ENCODE measurements at regions not wholly inside any gene's neighbourhood (a gene's known extent, or its start where the extent isn't known, plus 50 kb on each side); places are given as distances from the start of the nearest gene placed in this dataset.
A peak's percentile ranks its signal among the peaks of the same experiment; 100 is the strongest.

DNA sequence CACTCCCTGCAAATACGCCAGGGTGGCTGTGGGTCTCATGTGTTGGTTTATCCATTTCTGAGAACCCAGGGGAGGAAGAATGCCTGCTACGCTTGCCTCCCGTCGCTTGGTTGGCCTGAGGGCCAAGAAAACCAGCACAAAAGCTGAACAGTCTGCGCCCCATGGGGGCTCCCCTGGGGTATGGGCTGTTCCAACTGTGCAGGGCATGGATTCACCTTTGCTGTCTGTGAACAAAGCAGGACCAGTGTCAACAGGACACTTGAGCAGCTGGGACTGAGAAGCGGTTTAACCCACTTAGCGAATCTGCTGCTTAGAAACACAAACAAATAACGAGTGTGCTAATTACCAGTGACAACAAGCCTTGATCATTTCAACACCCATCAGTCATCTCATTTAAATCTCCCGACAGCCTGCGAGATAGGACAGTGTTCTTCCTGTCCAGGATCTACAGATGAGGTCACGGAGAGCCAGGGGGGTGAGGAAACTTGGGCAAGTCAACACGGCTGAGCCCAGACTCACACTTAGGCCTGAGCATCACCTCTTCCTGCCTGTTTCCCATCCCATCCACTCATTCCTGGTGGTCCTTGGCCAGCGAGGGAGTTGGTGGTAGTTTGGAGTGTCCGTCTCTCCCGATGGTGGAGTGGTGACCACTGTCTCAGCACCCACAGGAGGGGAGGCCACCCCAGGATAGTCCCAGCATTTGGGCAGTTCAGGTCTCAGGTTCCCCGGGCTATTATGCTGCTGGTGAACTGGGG, 111.6 kb upstream of the HAAO start:
- DNase-seq (ENCODE audit: low read depth in 2 of 2), result no peak

GRCh38 chr2:42902939-42903709, 110.7 kb upstream of the HAAO start:
- no peak for DNase-seq (ENCODE audit: low read depth in 2 of 2)

DNA sequence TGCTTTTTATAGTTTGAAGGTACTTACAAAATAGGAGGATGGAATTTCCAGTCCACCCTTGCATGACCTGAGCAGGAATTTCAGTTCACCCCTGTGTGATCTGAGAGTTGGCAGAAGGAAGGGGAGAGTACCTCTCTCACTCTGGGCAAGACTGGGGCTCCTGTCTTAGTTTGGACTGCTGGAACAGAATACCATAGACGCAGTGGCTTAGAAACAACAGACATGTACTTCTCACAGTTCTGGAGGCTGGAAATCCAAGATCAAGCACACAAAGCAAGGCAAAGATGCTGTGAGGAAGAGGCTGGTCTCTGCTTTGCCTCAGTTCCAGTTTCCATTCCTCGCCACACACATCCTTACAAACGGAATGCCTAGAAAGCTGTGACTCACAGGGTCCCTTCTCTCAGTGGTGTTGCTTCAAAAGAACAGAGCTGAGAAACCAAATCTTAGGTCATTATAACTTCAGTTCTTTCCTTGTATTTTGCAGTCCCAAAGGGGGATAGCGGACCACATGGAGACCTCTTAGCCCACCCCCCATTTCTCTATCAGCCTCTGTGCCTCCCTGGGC, 108.8 kb upstream of the HAAO start:
- no peak for DNase-seq (ENCODE audit: low read depth in 2 of 2)

DNA sequence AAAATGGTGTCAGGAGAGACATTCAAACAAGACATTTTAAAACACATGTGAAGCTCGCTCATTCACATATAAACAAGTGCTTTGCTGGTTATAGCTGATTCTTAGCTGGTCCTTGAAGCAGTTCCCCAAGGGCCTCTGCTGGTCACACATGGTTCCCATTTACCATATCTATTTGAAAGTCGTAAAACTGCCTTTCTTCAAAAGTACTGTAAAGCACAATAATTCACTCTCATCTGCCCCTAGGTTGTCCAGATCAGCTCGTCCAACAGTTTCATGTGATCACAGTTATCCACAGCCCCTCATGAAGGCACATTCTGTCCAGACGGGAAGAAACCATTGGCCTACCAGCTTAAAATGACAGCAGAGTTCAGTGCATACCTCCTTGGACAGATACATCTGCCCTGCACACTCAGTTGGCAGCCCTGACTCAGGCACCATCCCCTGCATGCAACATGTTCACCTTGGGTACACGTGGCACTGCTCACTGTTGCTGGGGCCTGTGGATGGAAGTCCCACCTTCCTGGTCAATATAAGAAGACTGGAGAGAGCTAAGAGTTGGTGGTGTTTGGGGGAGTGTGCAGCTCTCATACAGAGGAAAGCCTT, 108.0 kb upstream of the HAAO start:
- DNase-seq (ENCODE audit: low read depth in 2 of 2), result no peak

DNA sequence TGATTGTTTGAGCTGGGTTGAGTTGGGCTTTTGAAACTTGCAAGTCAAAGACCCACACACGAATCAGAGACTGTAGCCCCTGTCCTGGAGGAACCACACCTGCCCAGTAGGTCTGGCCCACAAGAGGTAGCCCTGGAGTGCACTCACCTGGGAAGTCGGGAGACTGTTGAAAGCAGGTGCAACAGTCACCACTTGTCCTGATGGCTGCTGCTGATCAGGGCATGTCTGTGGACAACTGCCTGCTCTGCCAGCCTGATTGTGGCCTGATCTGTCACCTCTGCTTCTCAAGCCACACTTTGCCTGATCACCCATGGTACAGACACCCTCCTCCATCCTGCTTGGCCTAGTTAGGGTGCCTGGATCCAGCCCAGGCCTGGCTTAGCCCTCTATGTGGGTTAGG, 105.0 kb upstream of the HAAO start:
- DNase-seq (ENCODE audit: low read depth in 2 of 2), result no peak

GRCh38 chr2:42895791-42896135, 103.4 kb upstream of the HAAO start:
- no peak for DNase-seq (ENCODE audit: low read depth in 2 of 2)

DNA sequence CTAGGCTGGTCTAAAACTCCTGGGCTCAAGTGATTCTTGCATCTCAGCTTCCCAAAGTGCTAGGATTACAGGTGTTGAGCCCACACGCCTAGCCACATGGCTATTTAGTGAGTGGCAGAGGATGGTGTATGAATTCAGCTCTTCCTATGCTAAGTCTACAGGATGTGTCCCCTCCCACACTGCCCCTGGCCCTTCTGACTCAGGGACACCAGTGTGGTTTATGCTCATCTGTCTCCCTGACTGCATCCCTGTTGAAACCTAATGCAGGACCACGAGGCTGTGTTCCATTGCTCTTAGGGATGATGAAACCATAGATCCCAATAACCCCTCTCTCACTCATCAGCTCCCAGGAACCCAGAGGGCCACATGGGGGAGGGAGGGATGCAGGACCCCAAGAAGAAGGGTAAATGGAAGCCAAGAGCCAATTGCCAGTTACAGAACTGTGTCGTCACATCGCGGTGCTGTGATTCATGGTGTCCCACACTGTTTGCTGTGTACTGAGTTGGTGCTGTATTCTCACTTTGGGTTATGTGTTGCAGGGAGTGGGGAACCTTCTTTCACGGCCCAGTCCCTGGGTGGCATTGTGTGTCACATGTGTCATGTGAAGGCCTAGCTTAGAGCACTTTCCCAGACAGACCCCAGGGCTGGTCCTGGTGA, 102.9 kb upstream of the HAAO start:
- no peak for DNase-seq (ENCODE audit: low read depth in 2 of 2)

DNA sequence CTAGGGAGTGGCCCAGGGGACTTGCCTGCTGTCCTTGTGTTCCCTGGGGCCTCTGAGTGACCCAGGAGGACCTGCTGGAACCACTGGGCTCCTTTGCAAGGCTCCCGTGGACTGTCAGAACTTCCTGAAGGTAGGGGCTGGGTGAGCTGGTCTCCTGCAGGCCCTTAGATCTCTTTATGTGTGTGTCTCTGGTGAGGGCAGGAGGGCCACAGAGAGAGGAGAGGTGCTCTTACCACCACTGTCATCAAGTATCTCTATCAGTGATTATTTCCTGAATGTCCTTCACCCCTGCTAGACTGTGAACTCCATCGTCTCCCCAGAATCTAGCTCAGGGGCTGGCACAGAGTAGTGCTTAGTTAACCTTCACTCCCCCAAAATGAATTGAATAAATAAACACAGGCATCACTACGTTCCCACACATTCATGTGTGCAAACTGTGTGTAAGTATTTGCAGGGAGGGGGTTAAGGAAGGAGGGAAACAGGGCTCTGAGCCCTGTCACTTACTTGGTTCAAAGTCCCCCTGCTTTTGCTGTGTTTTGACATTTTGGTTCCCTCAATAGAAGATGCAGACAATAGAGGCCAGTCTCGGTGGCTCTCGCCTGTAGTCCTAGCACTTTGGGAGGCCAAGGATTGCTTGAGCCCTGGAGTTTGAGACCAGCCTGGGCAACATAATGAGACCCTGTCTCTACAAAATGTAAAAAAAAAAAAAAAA, 100.8 kb upstream of the HAAO start:
- no peak for DNase-seq (ENCODE audit: low read depth in 2 of 2)

DNA sequence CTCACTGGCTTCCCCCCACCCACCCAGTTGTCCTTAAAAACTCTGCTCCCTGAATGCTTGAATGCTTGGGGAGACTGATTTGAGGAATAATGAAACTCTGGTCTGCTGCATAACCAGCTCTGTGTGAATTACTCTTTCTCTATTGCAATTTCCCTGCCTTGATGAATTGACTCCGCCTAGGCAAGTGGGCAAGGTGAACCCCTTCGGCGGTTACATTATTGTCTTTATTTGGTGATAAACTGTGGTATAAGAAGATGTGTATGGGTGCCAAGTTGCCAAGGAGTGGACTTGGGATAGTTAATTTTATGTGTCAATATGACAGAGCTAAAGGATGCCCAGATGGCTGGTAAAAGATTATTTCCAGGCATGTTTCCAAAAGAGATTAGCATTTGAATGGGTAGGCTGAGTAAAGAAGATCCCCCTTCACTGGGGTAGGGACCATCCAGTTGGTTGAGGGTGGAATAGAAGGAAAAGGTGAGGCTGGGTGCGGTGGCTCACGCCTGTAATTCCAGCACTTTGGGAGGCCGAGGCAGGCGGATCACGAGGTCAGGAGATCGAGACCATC, 98.5 kb upstream of the HAAO start:
- DNase-seq (ENCODE audit: low read depth in 2 of 2), result no peak

GRCh38 chr2:42888321-42889245, 96.2 kb upstream of the HAAO start:
- no peak for DNase-seq (ENCODE audit: low read depth in 2 of 2)

GRCh38 chr2:42886921-42887320, 94.5 kb upstream of the HAAO start:
- no peak for DNase-seq (ENCODE audit: low read depth in 2 of 2)

- DNase-seq (ENCODE audit: low read depth in 2 of 2), result no peak
Observed at GRCh38 chr2:42882756-42883155, 90.4 kb upstream of the HAAO start.

GRCh38 chr2:42881732-42882131, 89.3 kb upstream of the HAAO start:
- DNase-seq (ENCODE audit: low read depth in 2 of 2), result peak in 1 of 2 donors; percentile 13

DNA sequence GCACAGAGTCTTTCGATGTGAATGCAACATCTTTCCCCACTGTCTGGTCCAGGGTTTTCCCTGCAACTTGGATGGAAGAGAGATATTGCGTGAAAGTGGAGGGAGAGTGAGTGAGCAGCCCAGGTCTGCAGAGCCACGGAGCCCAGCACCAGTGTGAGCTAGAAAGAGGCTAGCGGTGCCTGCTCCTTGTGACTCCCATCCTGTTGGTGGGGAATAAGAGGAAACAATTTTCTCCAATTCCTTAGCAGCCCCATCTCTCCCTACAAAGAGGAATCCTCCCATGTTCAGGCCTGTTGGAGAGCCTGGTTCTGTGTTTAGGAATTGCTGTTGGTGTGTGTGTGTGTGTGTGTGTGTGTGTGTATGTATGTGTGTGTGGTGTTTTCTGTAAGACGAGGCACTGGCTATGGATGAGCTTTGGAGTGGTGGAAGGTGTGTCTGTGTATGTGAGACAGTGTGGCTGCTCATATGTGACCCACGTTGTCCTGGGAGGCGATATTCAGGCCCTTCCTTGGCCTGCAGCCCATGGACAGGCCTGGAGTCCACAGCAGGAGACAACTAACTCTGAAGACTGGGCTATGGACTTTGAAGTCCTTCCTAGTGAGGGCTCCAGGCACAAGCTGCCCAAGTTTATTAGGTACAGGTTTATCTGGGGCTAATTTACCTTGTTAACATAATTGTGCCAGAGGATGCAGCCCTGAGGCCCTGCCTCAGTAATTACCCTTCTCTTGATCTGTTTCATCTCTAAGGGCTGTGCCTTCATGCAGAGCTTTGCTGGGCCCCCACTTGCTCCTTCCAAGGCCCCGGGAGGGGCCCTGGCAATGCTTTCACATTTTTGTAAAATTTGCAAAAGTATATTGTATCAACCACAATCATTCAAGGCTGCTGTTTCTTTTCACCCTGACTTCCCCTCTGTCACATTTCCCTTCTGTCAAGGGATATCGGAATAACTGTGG, 88.6 kb upstream of the HAAO start:
- no peak for DNase-seq (ENCODE audit: low read depth in 2 of 2)

GRCh38 chr2:42879913-42880737, 87.7 kb upstream of the HAAO start:
- DNase-seq (ENCODE audit: low read depth in 2 of 2), result no peak

DNA sequence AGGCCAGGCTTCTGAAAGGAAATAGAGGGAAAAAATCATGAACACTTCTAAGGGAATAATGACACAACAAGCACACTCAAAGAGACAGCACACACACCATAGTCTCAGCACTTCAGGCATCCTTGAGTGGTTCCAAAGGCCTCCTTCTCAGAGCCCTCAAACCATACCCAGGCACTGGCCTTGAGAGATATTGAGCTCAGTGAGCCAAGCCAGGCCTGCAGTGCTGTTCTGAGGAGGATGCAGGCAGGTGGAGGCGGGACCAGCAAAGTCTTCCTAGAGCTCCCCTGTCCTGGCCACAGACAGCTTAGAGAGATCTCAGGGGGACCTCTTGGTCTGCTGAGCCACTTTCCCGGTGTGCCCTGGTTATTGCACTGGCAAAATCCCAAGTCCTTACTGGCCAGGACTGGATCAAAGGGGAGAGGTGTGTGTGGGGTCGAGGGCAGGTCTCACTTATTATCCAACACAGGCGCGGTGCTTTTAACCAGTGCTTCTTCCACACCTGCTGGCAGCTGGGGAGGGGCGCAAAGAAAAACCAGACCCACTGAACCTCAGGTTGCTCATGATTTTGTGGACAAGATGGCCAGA, 86.8 kb upstream of the HAAO start:
- no peak for DNase-seq (ENCODE audit: low read depth in 2 of 2)

DNA sequence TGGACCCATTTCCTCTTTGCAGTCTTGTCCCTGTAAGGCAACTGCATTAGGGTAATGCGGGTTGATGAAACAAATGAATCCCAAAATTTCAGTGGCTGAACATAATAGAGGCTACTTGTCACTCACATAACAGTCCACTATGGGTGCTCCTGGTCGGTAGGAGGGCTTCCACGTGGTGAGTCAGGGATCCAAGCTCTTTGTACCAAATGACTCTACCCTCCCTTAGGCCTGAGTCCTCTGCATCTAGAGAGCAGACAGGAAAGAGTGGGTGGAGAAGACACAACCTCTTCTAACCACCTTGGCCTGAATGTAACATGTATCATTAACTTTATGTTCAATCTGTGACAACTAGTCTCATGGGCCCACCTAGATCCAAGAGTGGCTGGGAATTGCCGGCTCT, 86.2 kb upstream of the HAAO start:
- peak in 1 of 2 donors; percentile 26 for DNase-seq (ENCODE audit: low read depth in 2 of 2)

DNA sequence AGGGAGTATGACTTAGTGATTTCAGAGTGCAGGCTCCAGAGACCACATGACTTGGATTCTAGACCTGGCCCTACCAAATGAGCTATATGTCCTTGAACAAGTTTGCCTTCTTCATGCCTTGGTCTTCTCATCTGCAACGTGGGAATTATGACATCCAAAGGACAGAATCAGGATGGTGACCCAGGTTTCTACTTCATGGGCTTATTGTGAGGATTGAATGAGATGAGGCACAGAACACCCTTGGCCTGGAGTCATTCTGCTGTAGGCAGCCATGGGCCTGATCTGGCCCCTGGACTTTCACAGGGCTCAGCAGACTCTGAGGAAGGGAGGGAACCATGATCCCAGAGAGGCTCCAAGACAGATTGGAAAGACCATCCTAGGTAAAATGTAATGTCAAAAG, 85.6 kb upstream of the HAAO start:
- DNase-seq (ENCODE audit: low read depth in 2 of 2), result no peak
